K562 (cell line): ENCODE measurements at regions not wholly inside any gene's neighbourhood (a gene's known extent, or its start where the extent isn't known, plus 50 kb on each side); places are given as distances from the start of the nearest gene placed in this dataset.

Source experiments
- ATAC-seq: fragments of 200-7000 bp; cut with Tn5 transposase; 3 replicates; pipeline ENCODE4 v1.9.1; 2020; ENCODE audit warnings: moderate library complexity
- BruUV-seq: library from RNA; stranded (reverse); fragments of 400-500 nt; replicated peaks from 2 replicates; lab custom pipeline; 2021; lab: Mats Ljungman, UMichigan
- CTCF ChIA-PET: fragments of 300-600 bp; formaldehyde crosslinking; extraction: SDS; loops from one replicate; lab custom pipeline; 2021; ENCODE audit warnings: low intra/inter-chr PET ratio; lab: Yijun Ruan, JAX
- POLR2A ChIA-PET: fragments of 300-600, 350-650 bp; sonication (Branson Sonifier 250); formaldehyde crosslinking; extraction: SDS; loops from one replicate; lab custom pipeline; 2021; ENCODE audit warnings: antibody characterized with exemption, inconsistent platforms; lab: Yijun Ruan, JAX
- DNase-seq, 4 experiments: peaks; one replicate each; pipeline versions ENCODE4 v3.0.0 to v3.0.0-alpha.2; 2011 to 2018; ENCODE audit warnings: low spot score in 3 of 4, mixed read lengths in 3 of 4; ENCODE audit errors: extremely low read depth in 1 of 4
- FAIRE-seq: peaks from 2 replicates; lab custom pipeline; 2011; peaks lifted over from hg19 to GRCh38; lab: Jason Lieb, UNC
- H2AFZ ChIP-seq: 2 replicates; pipeline ENCODE4 v1.6.0; 2011; ENCODE audit warnings: low read depth, low read length, control low read depth, inconsistent platforms
- H3K27ac ChIP-seq: fragments of 200-600 bp; 3 replicates; pipeline ENCODE4 v1.8.0; 2011; ENCODE audit warnings: low read depth, mild to moderate bottlenecking, control low read depth, inconsistent platforms, low read length, moderate library complexity, mixed read lengths; ENCODE audit errors: extremely low read depth
- H3K27me3 ChIP-seq, 2 experiments: fragments of 300-600 bp in 1 of 2; 2 replicates in 1 of 2; 3 replicates in 1 of 2; pipeline versions ENCODE4 v1.6.0 to v1.8.0; 2011; ENCODE audit warnings: inconsistent platforms in 2 of 2, low read length in 2 of 2, mild to moderate bottlenecking in 1 of 2, mixed read lengths in 1 of 2, moderate library complexity in 1 of 2; ENCODE audit not compliant: control insufficient read depth in 2 of 2, insufficient read depth in 2 of 2
- H3K36me3 ChIP-seq: fragments of 300-600 bp; 3 replicates; pipeline ENCODE4 v1.8.0; 2011; ENCODE audit warnings: mild to moderate bottlenecking, low read length, inconsistent platforms; ENCODE audit not compliant: control insufficient read depth, insufficient read depth
- H3K4me1 ChIP-seq, 2 experiments: fragments of 200-600 bp in 1 of 2; replicated peaks in 1 of 2; 2 replicates in 1 of 2; 3 replicates in 1 of 2; pipeline versions ENCODE4 v1.5.1 to v1.8.0; 2011; ENCODE audit warnings: inconsistent platforms in 2 of 2, low read length in 2 of 2, mild to moderate bottlenecking in 1 of 2, mixed read lengths in 1 of 2, moderate library complexity in 1 of 2; ENCODE audit not compliant: control insufficient read depth in 2 of 2, insufficient read depth in 2 of 2
- H3K4me2 ChIP-seq: 2 replicates; pipeline ENCODE4 v1.6.1; 2011; ENCODE audit warnings: low read length, control low read depth, inconsistent platforms, mixed read lengths; ENCODE audit not compliant: insufficient read depth
- H3K4me3 ChIP-seq: fragments of 200-600 bp; sonication (generic), shearing (Covaris generic); 2 replicates; pipeline ENCODE4 v1.5.1; 2016; ENCODE audit warnings: control low read depth, inconsistent platforms
- H3K79me2 ChIP-seq: fragments of 200-600 bp; 3 replicates; pipeline ENCODE4 v1.8.0; 2011; ENCODE audit warnings: low read length, inconsistent platforms; ENCODE audit not compliant: control insufficient read depth, insufficient read depth
- H3K9ac ChIP-seq, 2 experiments: 2 replicates each; pipeline versions ENCODE4 v1.6.0 to v1.6.1; 2011; ENCODE audit warnings: low read depth in 2 of 2, low read length in 2 of 2, control low read depth in 1 of 2, inconsistent platforms in 1 of 2, mild to moderate bottlenecking in 1 of 2, mixed read lengths in 1 of 2; ENCODE audit not compliant: insufficient read depth in 1 of 2
- H3K9me1 ChIP-seq: one replicate; pipeline ENCODE4 v1.6.0; 2011; ENCODE audit warnings: inconsistent platforms, mild to moderate bottlenecking, low read length, moderate library complexity; ENCODE audit not compliant: control insufficient read depth, insufficient read depth
- H3K9me3 ChIP-seq: replicated peaks from 2 replicates; pipeline ENCODE4 v1.5.1; 2011; ENCODE audit warnings: low read depth, low read length, inconsistent platforms; ENCODE audit not compliant: control insufficient read depth, insufficient read depth
- H4K20me1 ChIP-seq: replicated peaks from 2 replicates; pipeline ENCODE4 v1.6.1; 2011; ENCODE audit warnings: low read length, inconsistent platforms, mixed read lengths; ENCODE audit not compliant: control insufficient read depth, insufficient read depth
- DMBX1 ChIP-seq: fragments of 250-450 bp; sonication (Bioruptor Pico); IDR thresholded peaks from 2 replicates; pipeline ENCODE4 v1.8.0; 2022; ENCODE audit warnings: inconsistent platforms, mild to moderate bottlenecking, moderate library complexity, borderline replicate concordance
- JUND ChIP-seq, 2 experiments: IDR thresholded peaks; 2 replicates in 1 of 2; 3 replicates in 1 of 2; pipeline ENCODE4 v1.6.1; 2011; ENCODE audit warnings: borderline replicate concordance in 2 of 2, low read depth in 2 of 2, low read length in 2 of 2, improper control_type of control experiment in 1 of 2, missing biosample characterization in 1 of 2, missing genetic modification characterization in 1 of 2, missing genetic modification reagents in 1 of 2
- KDM5B ChIP-seq: fragments of 200-600 bp; sonication (generic); IDR thresholded peaks from 2 replicates; pipeline ENCODE4 v1.6.1; 2012; ENCODE audit warnings: low read depth, mild to moderate bottlenecking, moderate library complexity, low read length, control low read depth, inconsistent platforms; ENCODE audit not compliant: insufficient replicate concordance
- PKNOX1 ChIP-seq: fragments of 450-650 bp; IDR thresholded peaks from 2 replicates; pipeline ENCODE4 v1.6.1; 2016
- RBM34 ChIP-seq: fragments of 200-400 bp; formaldehyde crosslinking; IDR thresholded peaks from 2 replicates; pipeline ENCODE4 v1.6.1; 2018; ENCODE audit warnings: low read length, borderline replicate concordance; ENCODE audit not compliant: insufficient read depth
- RUNX1 ChIP-seq: sonication (generic); IDR thresholded peaks from 2 replicates; pipeline ENCODE4 v1.6.1; 2016; ENCODE audit warnings: antibody characterized with exemption, low read depth
- TBL1XR1 ChIP-seq, 2 experiments: IDR thresholded peaks; 2 replicates each; pipeline ENCODE4 v1.6.1; 2012; ENCODE audit warnings: improper control_type of control experiment in 2 of 2, low read length in 2 of 2, mild to moderate bottlenecking in 1 of 2
- ZKSCAN1 ChIP-seq: fragments of 150-350 bp; IDR thresholded peaks from 2 replicates; pipeline ENCODE4 v1.6.1; 2016; ENCODE audit warnings: low read depth, low read length
- WGBS: fragments of 100-300 bp; shearing (Covaris generic); methylation state at CpG from one replicate; pipeline ENCODE4 v1.1.6; 2016; ENCODE audit warnings: low coverage, mixed read lengths; ENCODE audit not compliant: insufficient coverage; ENCODE audit errors: missing lambda C conversion rate; 5-methylcytosine and 5-hydroxymethylcytosine counted together
- in situ Hi-C: fragments of 300-500 bp; cut with MboI; formaldehyde crosslinking; loops from 4 replicates; pipeline ENCODE4 v1.15.0; 2018; ENCODE audit warnings: inconsistent platforms, mixed read lengths
- intact Hi-C: fragments of 100-400 bp; cut with micrococcal nuclease; formaldehyde crosslinking; loops from 2 replicates; pipeline ENCODE4 v1.14.2; 2022

DNA sequence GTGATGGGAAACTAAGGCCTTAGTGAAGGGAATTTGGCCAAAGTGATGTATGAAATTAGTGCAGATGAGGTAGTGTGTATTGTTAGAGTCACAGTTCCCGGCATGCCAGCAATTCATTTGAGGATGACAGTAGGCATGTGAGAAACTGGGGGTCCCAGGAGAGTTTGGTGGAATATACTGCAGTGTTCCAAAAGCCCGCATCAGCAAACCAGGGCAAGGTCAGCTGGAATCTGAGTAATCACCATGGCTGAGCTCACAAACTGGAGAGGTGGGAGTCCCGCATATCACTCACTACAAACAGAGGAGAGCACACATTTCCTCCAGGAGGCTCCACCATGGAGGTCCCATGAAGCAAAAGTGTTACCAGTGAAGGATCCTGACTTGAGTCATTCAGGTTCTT lies 740.7 kb downstream of the TNS3 start:
- WGBS = 4% methylated on average over 3 of the region's 3 CpGs

More for the DNA sequence above, 740.7 kb downstream of the TNS3 start:
- Histone ChIP-seq H4K20me1 (no peaks in the 10 kb centered on the region), H3K27me3 (no peaks in the 10 kb centered on the region), H2AFZ (no peak overlapping the region), H3K4me3 (no peak overlapping the region), H3K27ac (no peak overlapping the region), H3K79me2 (no peaks in the 10 kb centered on the region), H3K9me1 (no peaks in the 10 kb centered on the region), H3K9ac (no peak overlapping the region), H3K36me3 (no peaks in the 10 kb centered on the region), H3K4me1 (no peaks in the 10 kb centered on the region), H3K9me3 (no peaks in the 10 kb centered on the region), H3K4me2 (no peak overlapping the region)
- intact Hi-C loops = no loop called here
- DNase-seq = no peak
- CTCF ChIA-PET = no interaction called here
- TF ChIP-seq DMBX1 (CRISPR knock-in tag) (no peak), PKNOX1 (no peak), KDM5B (no peak), ZKSCAN1 (no peak), JUND (IDR thresholded peaks at IDR 0.05; ENCODE audit: borderline replicate concordance, low read depth, low read length) (no peak), JUND (tag; IDR thresholded peaks at IDR 0.05; ENCODE audit: borderline replicate concordance, low read depth, low read length) (no peak), RUNX1 (no peak), RBM34 (no peak), TBL1XR1 (IDR thresholded peaks at IDR 0.05; ENCODE audit: low read length in 2 of 2) (no peak)
- ATAC-seq = no peak
- FAIRE-seq = no peak
- POLR2A ChIA-PET = no interaction called here
- BruUV-seq = no TSS peak
- in situ Hi-C loops = no loop called here
